Vagina (tissue), 2 donors: ENCODE measurements at regions not wholly inside any gene's neighbourhood (a gene's known extent, or its start where the extent isn't known, plus 50 kb on each side); places are given as distances from the start of the nearest gene placed in this dataset.

Experiments used
- DNase-seq, 2 donors: peaks; one replicate each; pipeline ENCODE4 v3.0.0-alpha.2; 2017; ENCODE audit errors: extremely low spot score in 2 of 2
- H3K27ac ChIP-seq: fragments of 200-600 bp; sonication (generic); one replicate; pipeline ENCODE4 v1.5.1; 2019
- H3K27me3 ChIP-seq: fragments of 200-600 bp; sonication (generic); one replicate; pipeline ENCODE4 v1.5.1; 2019
- H3K36me3 ChIP-seq, 2 donors: fragments of 200-600 bp; sonication (generic); one replicate each; pipeline ENCODE4 v1.5.1; 2017 to 2019
- H3K4me1 ChIP-seq: fragments of 200-600 bp; sonication (generic); one replicate; pipeline ENCODE4 v1.5.1; 2019
- H3K4me3 ChIP-seq, 2 donors: fragments of 200-600 bp; sonication (generic); 1 replicate in 1 of 2; 2 replicates in 1 of 2; pipeline ENCODE4 v1.5.1; 2016 to 2019
- H3K9me3 ChIP-seq: fragments of 200-600 bp; sonication (generic); one replicate; pipeline ENCODE4 v1.5.1; 2019
- CTCF ChIP-seq, 3 experiments: fragments of 450-650 bp in 2 of 3; fragments of 200-600 bp in 1 of 3; sonication (generic) in 1 of 3; IDR thresholded peaks; one replicate each; pipeline ENCODE4 v1.5.1; 2017 to 2019; ENCODE audit warnings: antibody characterized with exemption in 3 of 3, mild to moderate bottlenecking in 2 of 3, moderate library complexity in 2 of 3
- POLR2A ChIP-seq, 2 donors: fragments of 450-650 bp; IDR thresholded peaks; one replicate each; pipeline ENCODE4 v1.6.1; 2017; ENCODE audit warnings: antibody characterized with exemption in 2 of 2, mild to moderate bottlenecking in 2 of 2, moderate library complexity in 2 of 2
- POLR2AphosphoS5 ChIP-seq, 2 donors: sonication (generic); formaldehyde crosslinking; IDR thresholded peaks; one replicate each; pipeline ENCODE4 v1.9.0; 2017; ENCODE audit warnings: antibody characterized with exemption in 2 of 2, mild to moderate bottlenecking in 2 of 2, low read depth in 1 of 2; ENCODE audit not compliant: insufficient read depth in 1 of 2
- intact Hi-C: fragments of 100-400 bp; cut with DNase I; formaldehyde crosslinking; loops from one replicate; pipeline ENCODE4 v1.15.1; 2023

GRCh38 chr11:111120161-111120560 lies 125.4 kb upstream of the POU2AF2 start:
- H3K9me3 ChIP-seq: no peaks in the 10 kb centered on the region
- intact Hi-C loops: no loop called here
- no peaks in the 10 kb centered on the region for H3K27me3 ChIP-seq
- H3K27ac ChIP-seq: no peak overlapping the region
- H3K4me1 ChIP-seq: no peaks in the 10 kb centered on the region
- TF ChIP-seq CTCF (IDR thresholded peaks at IDR 0.05) (no peak), POLR2A (IDR thresholded peaks at IDR 0.05) (no peak), POLR2AphosphoS5 (IDR thresholded peaks at IDR 0.05; ENCODE audit: insufficient read depth in 1 of 2, low read depth in 1 of 2) (no peak)
- H3K4me3 ChIP-seq: no peak overlapping the region
- H3K36me3 ChIP-seq: no peaks in the 10 kb centered on the region
- DNase-seq: no peak

DNA sequence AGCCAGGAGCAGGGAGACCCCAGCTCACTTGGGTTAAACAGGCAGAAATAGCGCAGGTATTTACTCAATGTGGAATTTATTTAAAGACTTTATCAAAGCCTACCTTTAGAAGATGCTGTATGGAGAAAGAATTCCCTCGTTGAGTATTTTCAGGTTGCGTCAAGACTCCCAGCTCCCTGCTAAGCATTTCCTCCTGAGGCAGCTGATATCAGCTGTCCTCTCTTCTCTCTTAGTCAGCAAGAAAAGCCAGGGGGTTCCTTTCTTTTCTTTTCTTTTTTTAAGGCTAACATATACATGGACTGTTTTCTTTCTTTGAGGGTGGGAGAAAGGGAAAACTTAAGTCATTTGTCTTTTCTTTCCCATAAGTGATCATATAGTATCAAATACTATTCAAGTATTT lies 125.8 kb upstream of the POU2AF2 start:
- TF ChIP-seq CTCF (IDR thresholded peaks at IDR 0.05) (no peak), POLR2AphosphoS5 (IDR thresholded peaks at IDR 0.05; ENCODE audit: insufficient read depth in 1 of 2, low read depth in 1 of 2) (no peak), POLR2A (IDR thresholded peaks at IDR 0.05) (no peak)
- intact Hi-C loops: no loop called here
- no peaks in the 10 kb centered on the region for H3K4me1 ChIP-seq
- no peaks in the 10 kb centered on the region for H3K27me3 ChIP-seq
- no peak overlapping the region for H3K4me3 ChIP-seq
- no peak for DNase-seq
- H3K36me3 ChIP-seq: no peaks in the 10 kb centered on the region
- no peak overlapping the region for H3K27ac ChIP-seq
- H3K9me3 ChIP-seq: no peaks in the 10 kb centered on the region

GRCh38 chr11:111115890-111116289 lies 129.6 kb upstream of the POU2AF2 start:
- Histone ChIP-seq H3K4me3 (no peak overlapping the region), H3K4me1 (no peaks in the 10 kb centered on the region), H3K27me3 (no peaks in the 10 kb centered on the region), H3K27ac (no peak overlapping the region), H3K36me3 (no peaks in the 10 kb centered on the region), H3K9me3 (no peaks in the 10 kb centered on the region)
- TF ChIP-seq POLR2A (IDR thresholded peaks at IDR 0.05) (no peak), POLR2AphosphoS5 (IDR thresholded peaks at IDR 0.05; ENCODE audit: insufficient read depth in 1 of 2, low read depth in 1 of 2) (no peak), CTCF (IDR thresholded peaks at IDR 0.05) (no peak)
- intact Hi-C loops: no loop called here
- DNase-seq: no peak

- TF ChIP-seq CTCF (IDR thresholded peaks at IDR 0.05) (no peak), POLR2AphosphoS5 (IDR thresholded peaks at IDR 0.05; ENCODE audit: insufficient read depth in 1 of 2, low read depth in 1 of 2) (no peak), POLR2A (IDR thresholded peaks at IDR 0.05) (no peak)
- no peak overlapping the region for H3K27ac ChIP-seq
- H3K4me1 ChIP-seq: no peaks in the 10 kb centered on the region
- H3K4me3 ChIP-seq: no peak overlapping the region
- H3K9me3 ChIP-seq: no peaks in the 10 kb centered on the region
- no peaks in the 10 kb centered on the region for H3K27me3 ChIP-seq
- no peaks in the 10 kb centered on the region for H3K36me3 ChIP-seq
- intact Hi-C loops: no loop called here
- no peak for DNase-seq
Observed at GRCh38 chr11:111114091-111114490, 131.4 kb upstream of the POU2AF2 start.

- Histone ChIP-seq H3K4me3 (no peak overlapping the region), H3K36me3 (no peaks in the 10 kb centered on the region), H3K9me3 (no peaks in the 10 kb centered on the region), H3K4me1 (no peaks in the 10 kb centered on the region), H3K27me3 (no peaks in the 10 kb centered on the region), H3K27ac (no peak overlapping the region)
- TF ChIP-seq CTCF (IDR thresholded peaks at IDR 0.05) (no peak), POLR2AphosphoS5 (IDR thresholded peaks at IDR 0.05; ENCODE audit: insufficient read depth in 1 of 2, low read depth in 1 of 2) (no peak), POLR2A (IDR thresholded peaks at IDR 0.05) (no peak)
- DNase-seq: no peak
- intact Hi-C loops: no loop called here
Observed at GRCh38 chr11:111112614-111113013, 132.9 kb upstream of the POU2AF2 start.
